Transverse colon (tissue), 4 donors: ENCODE measurements at regions not wholly inside any gene's neighbourhood (a gene's known extent, or its start where the extent isn't known, plus 50 kb on each side); places are given as distances from the start of the nearest gene placed in this dataset.
"Not testable (repeated sequence)": the region's sequence is repeated elsewhere in the genome, so short reads cannot be mapped to it uniquely, and the experiment has no call there.

ENCODE experiments used
- DNase-seq: peaks from one replicate; pipeline ENCODE4 v3.0.0-alpha.2; 2019
- H3K27ac ChIP-seq, 4 donors: fragments of 200-600 bp; sonication (generic); 2 replicates each; pipeline ENCODE4 v1.5.1; 2016 to 2018; ENCODE audit warnings: inconsistent platforms in 4 of 4
- H3K27me3 ChIP-seq: fragments of 200-600 bp; sonication (generic); 2 replicates; pipeline ENCODE4 v1.5.1; 2017; ENCODE audit warnings: inconsistent platforms
- H3K36me3 ChIP-seq, 4 donors: fragments of 200-600 bp; sonication (generic); 2 replicates each; pipeline ENCODE4 v1.5.1; 2017 to 2019; ENCODE audit warnings: inconsistent platforms in 4 of 4
- H3K4me1 ChIP-seq, 4 donors: fragments of 200-600 bp; sonication (generic); 2 replicates each; pipeline ENCODE4 v1.5.1; 2017 to 2020; ENCODE audit warnings: inconsistent platforms in 4 of 4
- H3K4me3 ChIP-seq, 4 donors: fragments of 200-600 bp; sonication (generic); 1 replicate in 1 of 4; 2 replicates in 3 of 4; pipeline versions ENCODE4 v1.5.1 to v1.6.1; 2017 to 2019; ENCODE audit warnings: inconsistent platforms in 4 of 4
- H3K9me3 ChIP-seq, 2 donors: fragments of 200-600 bp; sonication (generic); 2 replicates each; pipeline ENCODE4 v1.5.1; 2017 to 2019; ENCODE audit warnings: inconsistent platforms in 2 of 2
- EP300 ChIP-seq: sonication (generic); formaldehyde crosslinking; IDR thresholded peaks from one replicate; pipeline ENCODE4 v1.6.1; 2017; ENCODE audit warnings: antibody characterized with exemption, low read depth
- POLR2A ChIP-seq: fragments of 450-650 bp; IDR thresholded peaks from one replicate; pipeline ENCODE4 v1.6.1; 2016; ENCODE audit warnings: antibody characterized with exemption, mild to moderate bottlenecking, moderate library complexity
- POLR2AphosphoS5 ChIP-seq, 3 donors: sonication (generic); formaldehyde crosslinking; IDR thresholded peaks; one replicate each; pipeline ENCODE4 v1.6.1; 2016; ENCODE audit warnings: antibody characterized with exemption in 3 of 3
- WGBS, 2 donors: methylation state at CpG; one replicate each; pipeline ENCODE4 v1.1.5; 2018; ENCODE audit warnings: low coverage in 1 of 2; 5-methylcytosine and 5-hydroxymethylcytosine counted together
- in situ Hi-C, 4 donors: fragments of 200-750 bp; cut with MboI; loops; one replicate each; pipeline versions ENCODE4 v1.15.0 to v1.15.1; 2017; ENCODE audit warnings: low sequenced_read_pairs in 3 of 4, low pct_ligation_motif_present in 1 of 4, low pct_unique_long_range_greater_than_20kb in 1 of 4
- intact Hi-C: fragments of 100-400 bp; cut with DNase I; formaldehyde crosslinking; loops from one replicate; pipeline ENCODE4 v1.15.1; 2023; ENCODE audit warnings: low total_unique reads
- TF ChIP-seq, protein P1 (sequence below), 5 experiments: fragments of 200-600 bp in 3 of 5; fragments of 450-650 bp in 2 of 5; sonication (generic) in 3 of 5; IDR thresholded peaks; 1 replicate in 2 of 5; 2 replicates in 3 of 5; pipeline ENCODE4 v1.5.1; 2016 to 2017; ENCODE audit warnings: antibody characterized with exemption in 5 of 5, inconsistent platforms in 3 of 5, mild to moderate bottlenecking in 2 of 5, moderate library complexity in 1 of 5

DNA sequence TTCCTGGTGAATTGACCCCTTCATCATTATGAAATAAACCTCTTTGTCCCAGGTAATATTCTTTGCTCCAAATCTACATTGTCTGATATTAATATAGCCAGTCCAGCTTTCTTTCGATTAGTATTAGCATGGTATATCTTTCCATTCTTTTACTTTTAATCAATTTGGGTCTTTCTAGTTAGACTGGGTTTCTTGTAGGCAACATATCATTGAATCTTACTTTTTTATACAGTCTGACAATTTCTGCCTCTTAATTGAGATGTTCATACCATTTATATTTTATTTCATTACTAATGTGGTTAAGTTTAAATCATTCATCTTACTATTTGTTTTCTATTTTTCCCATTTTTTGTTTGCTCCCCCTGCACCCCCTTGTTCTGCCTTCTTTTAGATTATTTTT lies 61.7 kb upstream of the LIFR start:
- no peaks in the 10 kb centered on the region for H3K27me3 ChIP-seq
- peaks cover 10% of the 10 kb centered on the region in 2 donors for H3K9me3 ChIP-seq
- intact Hi-C loops (no loop called here), in situ Hi-C loops (no loop called here)
- TF ChIP-seq, protein P1, sequence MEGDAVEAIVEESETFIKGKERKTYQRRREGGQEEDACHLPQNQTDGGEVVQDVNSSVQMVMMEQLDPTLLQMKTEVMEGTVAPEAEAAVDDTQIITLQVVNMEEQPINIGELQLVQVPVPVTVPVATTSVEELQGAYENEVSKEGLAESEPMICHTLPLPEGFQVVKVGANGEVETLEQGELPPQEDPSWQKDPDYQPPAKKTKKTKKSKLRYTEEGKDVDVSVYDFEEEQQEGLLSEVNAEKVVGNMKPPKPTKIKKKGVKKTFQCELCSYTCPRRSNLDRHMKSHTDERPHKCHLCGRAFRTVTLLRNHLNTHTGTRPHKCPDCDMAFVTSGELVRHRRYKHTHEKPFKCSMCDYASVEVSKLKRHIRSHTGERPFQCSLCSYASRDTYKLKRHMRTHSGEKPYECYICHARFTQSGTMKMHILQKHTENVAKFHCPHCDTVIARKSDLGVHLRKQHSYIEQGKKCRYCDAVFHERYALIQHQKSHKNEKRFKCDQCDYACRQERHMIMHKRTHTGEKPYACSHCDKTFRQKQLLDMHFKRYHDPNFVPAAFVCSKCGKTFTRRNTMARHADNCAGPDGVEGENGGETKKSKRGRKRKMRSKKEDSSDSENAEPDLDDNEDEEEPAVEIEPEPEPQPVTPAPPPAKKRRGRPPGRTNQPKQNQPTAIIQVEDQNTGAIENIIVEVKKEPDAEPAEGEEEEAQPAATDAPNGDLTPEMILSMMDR (IDR thresholded peaks at IDR 0.05) = no peak
- no peak for TF ChIP-seq POLR2A
- TF ChIP-seq POLR2AphosphoS5 (IDR thresholded peaks at IDR 0.05) = no peak
- 89 to 97% methylated on average over 1 of the region's 1 CpG for WGBS, 2 donors
- no peak for DNase-seq
- no peak overlapping the region for H3K4me3 ChIP-seq
- no peak overlapping the region for H3K27ac ChIP-seq
- no peaks in the 10 kb centered on the region for H3K4me1 ChIP-seq
- no peaks in the 10 kb centered on the region for H3K36me3 ChIP-seq

DNA sequence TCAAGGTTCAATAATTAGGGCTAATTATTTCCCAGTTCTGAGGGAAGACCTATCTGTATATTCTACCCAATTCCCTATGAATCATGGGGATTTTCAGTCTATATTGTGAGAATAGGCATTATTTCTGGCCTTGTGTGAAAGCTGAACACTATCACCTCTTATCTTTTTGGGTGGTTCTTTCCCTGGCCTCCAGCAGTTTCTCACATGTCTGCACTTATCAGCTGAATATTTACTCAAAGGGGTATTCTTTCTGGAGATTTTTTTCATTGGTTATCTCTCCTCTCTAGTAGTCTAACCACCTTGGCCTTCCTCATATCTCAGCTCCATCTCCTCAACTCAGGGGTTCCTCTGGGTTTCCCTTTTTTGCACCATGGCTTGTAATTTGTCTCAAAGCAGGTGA lies 64.9 kb upstream of the LIFR start:
- DNase-seq = no peak
- Histone ChIP-seq H3K4me3 (no peak overlapping the region), H3K36me3 (no peaks in the 10 kb centered on the region), H3K4me1 (no peaks in the 10 kb centered on the region), H3K27ac (no peak overlapping the region), H3K27me3 (no peaks in the 10 kb centered on the region), H3K9me3 (peaks cover 10% of the 10 kb centered on the region in 2 donors)
- intact Hi-C loops = no loop called here
- no peak for TF ChIP-seq POLR2A
- TF ChIP-seq POLR2AphosphoS5 (IDR thresholded peaks at IDR 0.05) = no peak
- no peak for TF ChIP-seq EP300
- TF ChIP-seq, protein P1 (IDR thresholded peaks at IDR 0.05) = no peak
- in situ Hi-C loops = no loop called here

DNA sequence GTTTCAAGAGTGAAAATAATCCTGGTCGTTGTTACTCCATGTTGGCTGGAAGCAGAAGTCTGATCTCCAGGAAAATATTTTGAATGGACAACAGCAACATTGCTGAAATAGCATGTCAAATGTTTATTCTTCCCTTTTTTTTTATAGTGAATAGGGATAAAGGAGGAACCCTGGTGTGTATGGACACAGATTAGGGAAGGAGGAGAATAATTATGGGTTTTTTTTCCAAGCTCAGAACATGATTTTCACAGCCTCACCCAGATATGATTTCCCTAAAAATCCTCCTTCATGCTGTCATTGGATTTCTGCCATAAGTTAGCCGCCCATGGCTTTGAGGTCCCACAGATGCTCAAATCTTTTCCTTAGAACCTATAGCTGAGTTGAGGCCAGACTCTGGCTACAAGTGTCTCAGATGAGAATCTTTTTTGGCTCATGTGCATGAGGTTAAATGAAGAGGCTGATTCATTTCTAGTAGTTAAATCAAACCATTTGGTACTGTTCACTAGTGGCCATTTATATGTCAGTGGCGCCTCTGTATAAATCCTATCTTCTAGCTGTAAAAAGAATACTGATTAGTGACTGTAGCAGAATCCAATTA lies 65.5 kb upstream of the LIFR start:
- Histone ChIP-seq H3K9me3 (peaks cover 10% of the 10 kb centered on the region in 2 donors), H3K4me1 (no peaks in the 10 kb centered on the region), H3K36me3 (no peaks in the 10 kb centered on the region), H3K27me3 (no peaks in the 10 kb centered on the region), H3K4me3 (no peak overlapping the region), H3K27ac (no peak overlapping the region)
- in situ Hi-C loops = no loop called here
- WGBS, 2 donors = 73 to 78% methylated on average over 2 to 3 of the region's 3 CpGs
- TF ChIP-seq POLR2AphosphoS5 (IDR thresholded peaks at IDR 0.05) (no peak), POLR2A (no peak), EP300 (no peak)
- TF ChIP-seq, protein P1 (IDR thresholded peaks at IDR 0.05) = no peak
- no peak for DNase-seq
- intact Hi-C loops = no loop called here

DNA sequence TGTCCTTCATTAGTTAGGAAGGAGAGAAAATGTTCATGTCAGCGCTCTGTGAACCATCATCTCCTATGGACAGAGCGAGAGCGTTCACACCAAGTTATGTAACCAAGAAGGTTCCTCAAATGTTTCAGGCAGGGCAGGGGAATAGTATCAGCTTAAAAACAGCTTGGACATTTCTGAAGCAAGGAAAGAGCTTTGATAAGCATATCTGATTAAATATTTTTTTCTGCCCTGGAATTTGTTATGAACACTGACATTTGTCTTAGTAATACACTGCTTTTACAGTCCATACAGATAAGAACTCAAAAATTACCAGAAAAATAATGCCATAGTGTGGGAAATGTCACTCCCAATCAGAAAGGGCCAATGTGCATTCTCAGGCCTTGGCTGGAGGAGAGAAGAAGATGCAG lies 66.3 kb upstream of the LIFR start:
- peaks cover 10% of the 10 kb centered on the region in 2 donors for H3K9me3 ChIP-seq
- TF ChIP-seq EP300 (no peak), POLR2AphosphoS5 (IDR thresholded peaks at IDR 0.05) (no peak)
- intact Hi-C loops = no loop called here
- in situ Hi-C loops = no loop called here
- no peak overlapping the region for H3K4me3 ChIP-seq
- no peak overlapping the region for H3K27ac ChIP-seq
- H3K4me1 ChIP-seq = no peaks in the 10 kb centered on the region
- DNase-seq = no peak
- 82% methylated on average over 3 of the region's 3 CpGs; no CpG with 5 or more reads in 1 of the 2 donors for WGBS, 2 donors
- no peaks in the 10 kb centered on the region for H3K36me3 ChIP-seq
- no peaks in the 10 kb centered on the region for H3K27me3 ChIP-seq

DNA sequence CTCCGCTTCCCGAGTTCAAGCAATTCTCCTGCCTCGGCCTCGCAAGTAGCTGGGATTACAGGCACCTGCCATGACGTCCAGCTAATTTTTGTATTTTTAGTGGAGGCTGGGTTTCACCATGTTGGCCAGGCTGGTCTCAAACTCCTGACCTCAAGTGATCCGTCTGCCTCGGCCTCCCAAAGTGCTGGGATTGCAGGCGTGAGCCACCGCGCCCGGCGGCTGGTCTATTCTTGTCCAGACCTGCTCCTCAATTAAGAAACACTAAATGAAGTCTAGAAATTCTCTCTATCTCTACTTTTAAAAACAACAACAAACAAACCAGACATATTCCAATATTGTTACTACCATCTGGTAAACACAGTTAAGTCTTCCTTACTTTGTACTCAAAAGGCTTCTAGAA lies 68.1 kb upstream of the LIFR start:
- DNase-seq, H3K4me3 ChIP-seq, intact Hi-C loops, H3K27ac ChIP-seq, H3K9me3 ChIP-seq, in situ Hi-C loops, H3K27me3 ChIP-seq, H3K4me1 ChIP-seq, H3K36me3 ChIP-seq: not testable (repeated sequence)
- 88% methylated on average over 12 of the region's 12 CpGs; no CpG with 5 or more reads in 1 of the 2 donors for WGBS, 2 donors

DNA sequence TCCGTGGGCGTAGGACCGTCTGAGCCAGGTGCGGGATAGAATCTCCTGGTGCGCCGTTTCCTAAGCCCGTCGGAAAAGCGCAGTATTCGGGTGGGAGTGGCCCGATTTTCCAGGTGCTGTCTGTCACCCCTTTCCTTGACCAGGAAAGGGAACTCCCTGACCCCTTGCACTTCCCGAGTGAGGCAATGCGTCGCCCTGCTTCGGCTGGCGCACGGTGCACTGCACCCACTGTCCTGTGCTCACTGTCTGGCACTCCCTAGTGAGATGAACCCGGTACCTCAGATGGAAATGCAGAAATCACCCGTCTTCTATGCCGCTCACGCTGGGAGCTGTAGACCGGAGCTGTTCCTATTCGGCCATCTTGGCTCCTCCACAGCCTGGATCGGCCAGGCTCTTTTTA lies 74.9 kb upstream of the LIFR start:
- H3K4me1 ChIP-seq, in situ Hi-C loops: not testable (repeated sequence)

More for the DNA sequence above, 74.9 kb upstream of the LIFR start:
- H3K4me3 ChIP-seq, H3K27me3 ChIP-seq, H3K9me3 ChIP-seq, DNase-seq, intact Hi-C loops, H3K36me3 ChIP-seq, H3K27ac ChIP-seq: not testable (repeated sequence)
- WGBS, 2 donors = 87% methylated on average over 18 of the region's 24 CpGs; no CpG with 5 or more reads in 1 of the 2 donors
